ENCODE measurements at regions not wholly inside any gene's neighbourhood (a gene's known extent, or its start where the extent isn't known, plus 50 kb on each side); places are given as distances from the start of the nearest gene placed in this dataset.

- TF ChIP-seq CTCF (optimal IDR thresholded peaks at IDR 0.05 in 1 of 3, IDR thresholded peaks at IDR 0.05 in 1 of 3, conservative IDR thresholded peaks at IDR 0.05 in 1 of 3; ENCODE audit: extremely low read depth in 1 of 3, insufficient read depth in 2 of 3, low read length in 3 of 3) = no peak
- TF ChIP-seq EZH2 (IDR thresholded peaks at IDR 0.05; ENCODE audit: low read length) = no peak
Observed at GRCh38 chr20:51122931-51123658, 100.2 kb upstream of the KCNG1 start.
